RCC 7860 (cell line): ENCODE measurements at regions not wholly inside any gene's neighbourhood (a gene's known extent, or its start where the extent isn't known, plus 50 kb on each side); places are given as distances from the start of the nearest gene placed in this dataset.

Experiments
- DNase-seq: peaks from one replicate; pipeline ENCODE4 v3.0.0-alpha.2; 2015; ENCODE audit warnings: low spot score
- FAIRE-seq: peaks from 2 replicates; lab custom pipeline; 2012; peaks lifted over from hg19 to GRCh38; lab: Jason Lieb, UNC

GRCh38 chr10:113457408-113457807 is 95.4 kb upstream of the HABP2 start:
- FAIRE-seq (no peak), DNase-seq (no peak)

GRCh38 chr10:113458451-113458850 is 94.4 kb upstream of the HABP2 start:
- DNase-seq (no peak), FAIRE-seq (no peak)

DNA sequence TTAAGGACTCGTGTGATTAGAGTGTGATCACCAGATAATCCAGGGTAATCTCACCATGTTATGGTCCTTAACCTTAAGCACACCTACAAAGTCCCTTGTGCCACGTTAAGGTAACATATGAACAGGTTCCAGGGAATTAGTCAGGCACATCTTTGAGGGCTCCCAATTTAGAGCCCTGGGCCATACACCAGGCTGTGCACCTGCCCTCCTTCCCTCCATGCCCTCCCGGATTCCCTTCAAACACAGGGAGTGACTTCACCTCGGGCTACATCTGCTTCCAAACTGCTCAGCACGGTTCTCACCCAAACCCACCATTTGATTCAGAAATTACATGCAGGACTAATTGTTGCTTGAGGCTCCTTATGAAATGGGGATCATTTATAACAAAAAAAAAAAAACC is 93.9 kb upstream of the HABP2 start:
- no peak for FAIRE-seq
- no peak for DNase-seq

DNA sequence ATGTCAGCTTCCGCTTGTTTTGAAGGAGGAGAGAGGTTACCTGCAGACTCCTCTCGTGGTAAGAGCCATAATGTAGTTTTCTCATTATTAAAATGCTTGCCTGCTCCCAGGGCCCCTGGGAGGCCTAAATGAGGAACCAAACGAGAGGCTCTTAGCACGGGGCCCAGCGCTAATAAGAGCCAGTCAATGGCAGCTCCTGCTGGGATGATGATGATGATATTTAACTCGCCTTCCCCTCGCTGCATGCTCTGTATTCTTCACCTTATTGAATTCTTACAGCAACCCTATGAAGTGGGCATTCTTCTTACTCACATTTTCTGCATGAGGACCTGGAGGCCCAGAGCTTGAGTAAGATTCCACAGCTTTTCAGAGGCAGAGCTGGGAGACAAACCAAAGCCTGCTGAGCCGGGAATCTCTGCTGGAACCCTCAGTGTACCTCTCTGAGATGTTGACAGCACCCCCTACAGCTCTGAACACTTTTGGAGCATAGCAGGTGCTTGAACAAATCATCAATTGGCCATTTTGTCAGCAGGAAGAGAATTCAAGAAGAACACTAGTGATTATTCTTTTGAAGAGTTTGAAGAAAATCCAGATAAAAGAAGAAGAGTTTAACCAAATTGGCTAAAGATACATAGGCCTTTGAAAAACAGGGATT is 93.1 kb upstream of the HABP2 start:
- FAIRE-seq (no peak), DNase-seq (no peak)

GRCh38 chr10:113463083-113463482 is 89.8 kb upstream of the HABP2 start:
- peak; percentile 36 for FAIRE-seq
- no peak for DNase-seq

GRCh38 chr10:113463777-113464176 is 89.1 kb upstream of the HABP2 start:
- FAIRE-seq: no peak
- DNase-seq: no peak

GRCh38 chr10:113469796-113470195 is 83.1 kb upstream of the HABP2 start:
- no peak for FAIRE-seq

GRCh38 chr10:113470372-113471240 is 82.2 kb upstream of the HABP2 start:
- FAIRE-seq: no peak
- no peak for DNase-seq

More at GRCh38 chr10:113469796-113470195, 83.1 kb upstream of the HABP2 start:
- no peak for DNase-seq

DNA sequence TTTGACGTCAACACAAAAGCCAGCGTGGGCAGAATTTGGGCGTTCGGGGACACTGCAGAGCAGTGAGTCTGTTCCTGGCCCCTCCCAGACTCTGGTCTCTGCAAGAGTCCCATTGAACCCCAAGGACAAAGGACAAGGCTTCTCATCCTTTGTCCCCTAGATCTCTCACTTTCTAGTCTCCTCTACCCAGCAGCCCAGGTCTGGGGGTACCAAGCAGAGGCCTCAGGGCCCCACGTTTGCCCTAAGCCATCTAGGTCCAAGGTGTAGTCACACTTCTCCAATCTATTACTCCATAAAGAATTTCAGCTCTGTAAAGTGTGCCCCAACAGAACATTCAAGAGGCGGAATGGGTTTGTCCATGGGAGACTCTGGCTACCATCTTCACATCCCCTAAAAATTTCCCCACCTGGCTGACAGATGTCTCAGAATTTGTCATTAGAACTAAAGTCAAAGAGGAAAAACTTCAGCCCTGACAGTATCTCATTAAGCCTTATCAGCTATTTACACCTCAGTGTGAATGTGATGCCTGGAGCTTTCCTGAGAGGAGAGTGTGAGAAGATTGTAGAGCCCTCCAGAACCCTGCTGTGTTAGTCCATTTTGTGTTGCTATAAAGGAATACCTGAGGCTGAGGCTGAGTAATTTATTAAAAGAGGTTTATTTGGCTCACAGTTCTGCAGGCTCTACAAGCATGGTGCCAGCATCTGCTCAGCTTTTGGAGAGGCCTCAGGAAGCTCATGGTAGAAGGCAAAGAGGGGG is 81.4 kb upstream of the HABP2 start:
- DNase-seq (no peak), FAIRE-seq (no peak)

- FAIRE-seq (no peak), DNase-seq (no peak)
Measured at GRCh38 chr10:113473011-113473410, 79.8 kb upstream of the HABP2 start.

DNA sequence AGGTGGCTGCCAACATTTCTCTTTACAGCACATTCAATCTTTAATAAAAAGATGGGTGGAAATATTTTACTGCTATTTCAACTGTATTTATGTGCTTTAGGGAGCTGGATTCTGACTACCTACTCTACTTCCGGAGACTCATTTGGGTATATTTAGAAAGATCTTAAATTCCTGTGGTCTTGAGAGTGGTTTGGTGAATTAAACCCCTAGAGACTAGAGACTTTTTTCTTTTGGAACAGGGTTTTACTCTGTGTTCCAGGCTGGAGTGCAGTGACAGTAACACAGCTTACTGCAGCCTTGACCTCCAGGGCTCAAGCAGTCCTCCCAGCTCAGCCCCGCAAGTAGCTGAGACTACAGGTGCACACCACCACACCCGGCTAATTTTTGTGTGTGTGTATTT is 79.0 kb upstream of the HABP2 start:
- FAIRE-seq: no peak
- DNase-seq: no peak

DNA sequence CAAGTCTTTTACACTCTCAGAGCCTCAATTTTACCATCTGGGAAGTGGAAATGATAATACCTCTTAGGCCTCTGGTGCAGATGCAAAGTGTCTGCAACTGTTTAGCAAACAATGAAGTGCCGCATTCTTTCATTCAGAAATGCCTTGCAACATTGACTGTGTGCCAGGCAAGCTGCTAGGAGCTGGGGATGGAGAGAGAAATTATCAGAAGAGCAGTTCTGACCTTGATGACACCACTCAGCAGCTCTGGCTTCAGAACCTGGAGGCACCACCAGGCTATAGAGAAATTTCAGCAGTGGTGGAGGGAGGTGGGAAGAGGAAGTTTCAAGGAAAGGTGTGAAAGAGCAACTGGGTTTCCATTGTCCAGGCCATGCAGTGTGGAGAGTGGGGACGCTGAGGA is 78.1 kb upstream of the HABP2 start:
- DNase-seq: no peak

DNA sequence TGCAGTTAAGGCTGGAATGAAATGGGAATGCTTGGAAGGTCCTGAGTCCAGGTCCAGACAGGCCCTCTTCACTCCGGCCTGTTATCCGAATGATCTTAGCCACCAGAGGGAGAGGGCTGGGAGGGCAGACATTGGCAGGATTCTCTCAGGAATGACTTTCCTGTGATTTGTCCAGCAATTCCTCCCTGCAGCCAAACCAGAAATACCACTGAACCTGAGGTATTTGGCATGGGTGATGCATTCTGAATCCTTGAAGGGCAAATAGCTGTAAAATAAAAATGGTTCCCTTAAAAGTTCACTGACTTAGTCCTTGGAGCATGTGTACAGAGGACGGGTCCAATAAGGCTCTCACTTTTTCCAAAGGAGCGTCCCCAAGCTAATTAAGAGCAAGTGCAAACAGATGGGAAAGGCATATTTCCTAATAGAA is 77.5 kb upstream of the HABP2 start:
- DNase-seq: no peak
- FAIRE-seq: no peak

More for the DNA sequence above, 78.1 kb upstream of the HABP2 start:
- no peak for FAIRE-seq

GRCh38 chr10:113476191-113476590 is 76.7 kb upstream of the HABP2 start:
- FAIRE-seq: no peak
- no peak for DNase-seq

DNA sequence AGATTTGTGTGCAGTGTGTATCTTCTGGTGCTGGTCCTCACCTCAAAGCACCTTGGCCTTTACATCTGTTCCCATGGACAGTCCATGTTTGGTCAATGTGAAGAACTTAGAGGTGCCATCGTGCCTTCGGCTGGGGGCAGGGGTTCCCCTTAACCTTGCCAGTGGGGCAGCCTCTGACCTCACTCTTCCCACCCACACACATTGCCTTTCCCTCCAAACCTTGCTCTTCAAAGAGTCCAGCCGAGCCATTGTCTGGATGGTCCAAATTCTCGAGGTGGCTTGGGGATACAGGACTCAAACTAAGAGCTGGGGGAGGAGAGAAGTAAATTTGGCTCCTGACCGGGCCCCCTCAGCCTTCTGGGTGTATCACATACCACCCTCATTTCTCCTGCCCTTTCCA is 76.2 kb upstream of the HABP2 start:
- no peak for FAIRE-seq
- no peak for DNase-seq

GRCh38 chr10:113477451-113477850 is 75.4 kb upstream of the HABP2 start:
- FAIRE-seq: no peak
- DNase-seq: no peak

DNA sequence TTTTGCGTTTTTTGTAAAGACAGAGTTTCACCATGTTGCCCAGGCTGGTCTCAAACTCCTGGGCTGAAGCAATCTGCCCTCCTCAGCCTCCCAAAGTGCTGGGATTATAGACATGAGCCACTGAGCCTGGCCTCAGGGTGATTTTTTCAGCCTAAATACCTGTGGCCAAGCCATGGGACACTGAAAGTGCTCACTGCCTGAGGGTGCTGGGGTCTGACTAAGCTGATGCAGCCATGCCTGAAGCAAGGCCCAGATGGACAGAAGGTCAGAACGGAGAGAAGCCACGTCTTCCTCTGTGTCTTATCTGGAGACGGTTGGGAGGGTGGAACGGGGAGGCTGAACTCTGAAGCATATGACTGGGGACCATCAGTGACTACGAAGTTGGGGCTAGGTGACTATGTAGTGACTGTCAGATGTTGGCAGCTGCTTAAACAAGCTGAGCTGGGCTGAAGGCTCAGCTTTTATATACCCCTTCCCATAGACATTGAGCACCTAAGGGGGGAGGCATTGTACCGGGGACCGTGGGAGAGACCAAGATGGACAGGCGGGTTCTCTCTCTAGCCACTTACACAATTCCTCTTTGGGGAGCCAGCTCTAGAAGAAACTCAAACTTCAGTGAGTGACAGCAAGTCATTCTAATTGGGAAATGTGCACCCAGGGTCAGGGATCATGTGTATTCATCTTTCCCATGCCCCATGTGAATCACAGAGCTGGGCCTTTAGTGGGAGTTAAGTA is 73.3 kb upstream of the HABP2 start:
- no peak for FAIRE-seq
- DNase-seq: no peak

DNA sequence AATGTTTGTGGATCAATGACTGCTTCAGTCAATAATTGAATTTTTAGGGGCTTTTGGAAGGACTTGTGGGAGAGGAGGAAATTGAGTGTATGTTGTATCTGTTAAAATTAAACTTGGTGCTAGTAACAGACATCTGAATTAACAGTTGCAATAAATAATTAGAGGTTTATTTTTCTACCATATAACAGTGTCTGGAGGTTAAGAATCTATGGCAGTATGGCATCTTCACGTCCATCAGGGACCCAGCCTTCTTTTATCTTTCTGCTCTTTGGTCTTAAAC is 72.8 kb upstream of the HABP2 start:
- no peak for DNase-seq
- FAIRE-seq: no peak

GRCh38 chr10:113480851-113481502 is 71.9 kb upstream of the HABP2 start:
- no peak for FAIRE-seq

DNA sequence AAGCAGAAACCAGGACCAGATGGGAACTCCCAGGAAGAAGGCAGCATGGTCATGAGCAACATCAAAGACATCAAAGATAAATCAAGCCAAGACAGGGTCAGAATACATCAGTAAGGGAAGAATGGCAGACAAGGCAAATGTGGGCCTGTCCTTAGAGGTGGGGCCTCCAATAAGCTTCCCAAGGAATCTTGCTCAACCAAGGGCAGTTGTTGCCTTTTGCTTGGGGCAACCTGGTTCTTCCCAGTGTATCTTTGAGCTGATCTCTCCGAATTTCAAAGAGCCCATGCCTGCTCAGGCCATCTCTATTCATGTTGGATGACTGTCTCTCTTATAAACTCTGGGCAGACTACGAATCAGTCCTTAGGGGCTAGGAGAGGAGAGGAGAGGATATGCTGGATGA is 68.4 kb upstream of the HABP2 start:
- no peak for FAIRE-seq
- no peak for DNase-seq

More at GRCh38 chr10:113480851-113481502, 71.9 kb upstream of the HABP2 start:
- DNase-seq: no peak

- no peak for FAIRE-seq
- DNase-seq: no peak
Measured at GRCh38 chr10:113485736-113486135, 67.1 kb upstream of the HABP2 start.
